ENCODE measurements at regions not wholly inside any gene's neighbourhood (a gene's known extent, or its start where the extent isn't known, plus 50 kb on each side); places are given as distances from the start of the nearest gene placed in this dataset.

DNA sequence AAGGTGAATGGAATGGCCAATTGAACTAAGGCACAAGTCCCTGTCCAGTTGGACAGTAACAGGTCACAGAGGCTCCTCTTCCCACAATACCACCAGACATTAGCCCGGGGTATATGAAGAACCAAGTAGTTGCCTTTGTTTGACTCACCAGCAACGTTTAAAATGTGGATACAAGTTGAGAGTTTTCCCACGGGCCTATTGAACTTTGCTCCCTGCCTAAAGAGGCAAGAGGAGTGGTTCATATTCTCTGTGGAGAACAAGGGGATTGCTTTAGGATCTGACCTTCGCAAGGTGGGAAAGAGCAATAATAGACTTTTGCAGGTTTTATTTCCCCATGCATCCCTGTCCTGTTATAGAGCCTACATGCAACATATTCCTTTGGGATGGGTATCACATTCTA is 177.2 kb downstream of the POU4F1 start:
- DNase-seq (ENCODE audit: low spot score): no peak

DNA sequence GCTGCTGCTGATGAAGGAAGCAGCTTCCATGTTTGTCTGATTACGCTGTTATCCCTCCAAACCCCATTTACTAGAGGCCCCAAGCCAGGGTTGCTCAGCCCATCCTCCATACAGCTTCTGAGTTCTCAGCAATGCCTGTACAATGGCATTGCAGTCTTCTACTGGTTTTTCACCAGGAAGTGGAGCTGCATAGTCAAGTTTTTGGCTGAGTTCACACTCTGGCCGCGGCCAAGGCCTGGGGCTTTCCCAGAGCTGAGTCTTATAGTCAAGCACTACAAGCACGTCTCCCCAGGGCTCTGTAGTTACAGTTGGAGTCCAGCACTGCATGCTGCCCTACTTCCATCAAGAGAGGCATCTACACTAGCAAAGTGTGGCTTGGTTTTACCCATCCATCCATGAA is 182.5 kb downstream of the POU4F1 start:
- DNase-seq (ENCODE audit: low spot score): no peak

DNA sequence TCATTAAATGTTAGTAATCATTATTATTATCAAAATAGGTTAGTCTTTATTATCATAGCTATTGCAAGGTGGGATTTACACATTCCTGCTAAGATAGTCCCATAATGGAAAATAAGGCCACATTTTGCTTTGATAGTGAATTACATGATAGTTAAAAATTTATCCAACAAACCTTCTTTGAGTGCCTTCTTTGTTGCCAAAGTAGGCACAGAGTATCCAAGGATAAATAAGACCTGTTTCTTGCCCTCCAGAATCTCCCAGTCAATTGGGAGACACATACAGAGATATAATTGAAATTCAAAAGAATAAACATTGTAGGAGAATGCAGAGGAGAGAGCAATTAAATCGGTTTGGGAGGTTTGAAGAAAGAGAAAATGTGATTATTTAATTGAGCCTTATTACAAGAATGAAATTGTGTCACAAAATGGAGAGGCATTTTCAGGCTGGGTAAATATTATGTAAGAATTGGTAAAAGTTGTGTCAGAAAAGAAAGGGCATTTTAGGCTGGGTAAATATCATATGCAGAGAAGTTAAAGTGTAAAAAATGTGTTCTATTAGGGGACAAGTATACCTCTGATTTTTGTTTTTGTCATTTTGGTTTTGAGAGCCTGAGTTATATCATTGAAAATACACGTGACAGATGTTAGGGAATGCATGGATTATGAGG is 189.3 kb downstream of the POU4F1 start:
- DNase-seq (ENCODE audit: low spot score): no peak

DNA sequence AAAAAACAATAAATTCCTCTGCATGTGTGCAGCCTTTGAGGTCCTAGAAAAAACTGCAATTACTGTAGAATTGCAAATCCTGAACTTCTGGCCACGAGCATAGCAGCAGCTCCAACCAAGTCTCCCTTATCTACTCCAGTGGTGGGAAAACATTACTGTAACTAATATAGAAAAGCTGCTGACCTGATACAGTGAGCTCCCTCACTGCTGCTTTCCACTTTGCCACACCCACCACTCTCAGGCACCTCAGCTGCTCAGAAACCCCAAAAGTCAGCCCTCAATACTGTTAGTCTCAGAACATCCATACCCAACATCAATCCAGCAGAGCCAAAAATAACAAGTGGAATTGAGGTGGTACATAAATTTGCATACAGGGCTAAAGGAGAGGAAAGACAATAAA is 192.5 kb downstream of the POU4F1 start:
- no peak for DNase-seq (ENCODE audit: low spot score)

DNA sequence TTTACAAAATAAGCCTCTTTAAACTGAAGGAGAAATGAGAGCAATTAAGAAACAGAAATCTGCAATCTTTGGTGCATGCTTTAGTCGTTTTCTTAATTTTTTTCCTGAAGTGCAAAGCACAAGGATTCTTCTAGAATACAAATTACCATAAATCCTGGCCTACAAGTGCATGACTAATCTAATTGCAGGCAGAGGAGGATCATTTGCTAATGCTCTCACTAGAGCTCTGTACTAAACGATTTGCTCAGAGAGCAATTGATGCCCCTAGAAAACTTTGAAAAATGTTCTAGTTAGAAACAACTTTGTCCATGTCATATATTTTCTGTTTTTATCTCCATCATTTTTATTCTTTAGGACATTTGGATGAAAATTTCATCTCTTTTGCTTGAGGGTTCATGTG is 193.2 kb downstream of the POU4F1 start:
- no peak for DNase-seq (ENCODE audit: low spot score)

DNA sequence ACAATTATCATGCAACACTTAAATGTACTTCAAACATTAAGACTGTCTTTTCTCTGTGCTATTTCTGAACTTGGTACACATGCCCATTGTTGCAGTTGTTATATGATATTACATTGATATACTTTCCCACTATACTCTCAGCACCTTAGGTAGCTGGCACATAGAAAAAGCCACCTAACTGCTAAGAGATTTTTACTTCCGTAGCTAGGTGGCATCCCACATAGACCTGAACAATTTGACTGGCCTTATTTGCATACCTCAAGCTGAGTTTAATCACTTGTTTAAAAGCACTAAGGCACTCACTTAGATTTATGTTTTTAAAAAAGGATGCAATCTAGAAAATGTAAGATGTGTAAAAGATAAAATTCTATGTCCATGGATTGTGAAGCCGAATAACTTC is 194.2 kb downstream of the POU4F1 start:
- DNase-seq (ENCODE audit: low spot score): peak; percentile 2

DNA sequence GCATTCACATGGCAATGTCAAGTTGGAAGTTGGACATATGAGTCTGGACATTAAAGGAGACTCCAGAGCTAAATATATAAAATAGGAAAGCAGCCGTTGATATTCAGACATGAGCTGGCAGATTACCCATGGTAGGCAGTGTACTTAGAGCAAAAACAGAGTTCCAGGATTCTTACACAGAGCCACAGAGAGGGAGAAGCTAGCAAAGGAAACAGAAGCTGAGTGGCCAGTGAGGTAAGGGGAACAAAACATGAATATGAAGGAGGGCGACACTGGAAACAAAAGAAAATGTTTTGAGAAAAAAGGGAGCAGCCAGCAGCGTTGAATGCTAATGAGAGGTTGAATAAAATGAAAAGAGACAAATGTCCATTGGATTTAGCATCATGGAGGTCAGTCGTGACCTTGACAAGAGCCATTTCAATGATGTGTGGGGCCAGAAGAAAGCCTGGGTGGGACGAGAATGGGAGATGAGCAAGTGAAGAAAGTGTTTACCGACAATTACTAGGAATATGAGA is 198.4 kb downstream of the POU4F1 start:
- no peak for DNase-seq (ENCODE audit: low spot score)

DNA sequence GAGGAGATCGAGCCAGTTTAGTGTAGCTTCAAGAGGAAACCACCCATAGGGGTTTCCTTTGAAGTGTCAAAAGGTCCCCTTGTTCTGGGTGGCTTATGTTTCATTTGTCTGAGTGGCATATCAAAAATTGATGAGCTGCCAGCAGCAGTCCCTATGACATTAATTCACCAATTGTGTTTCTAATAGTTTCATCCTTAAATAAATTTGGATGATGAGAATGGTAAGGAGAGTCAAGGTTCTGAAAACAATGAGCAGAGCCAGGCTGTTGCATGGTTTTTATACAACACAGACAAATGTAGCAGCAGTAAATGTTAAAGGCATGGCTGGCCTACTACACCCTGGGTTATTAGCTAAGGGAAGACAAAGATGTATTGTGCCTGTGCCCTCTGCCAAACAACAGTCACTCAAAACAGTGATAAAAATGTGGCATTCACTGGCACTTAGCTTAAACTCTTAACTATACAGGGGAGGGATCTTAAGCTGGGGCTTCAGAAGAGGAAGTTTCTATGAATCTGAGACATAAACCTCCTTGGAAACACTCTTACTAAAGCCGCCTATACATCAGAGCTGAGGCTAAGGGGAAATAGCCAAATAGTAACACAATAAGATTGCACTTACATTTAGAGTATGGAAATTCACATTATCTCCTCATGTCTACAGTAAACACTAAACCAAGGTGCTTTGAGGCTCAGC is 200.5 kb downstream of the POU4F1 start:
- DNase-seq (ENCODE audit: low spot score): no peak

DNA sequence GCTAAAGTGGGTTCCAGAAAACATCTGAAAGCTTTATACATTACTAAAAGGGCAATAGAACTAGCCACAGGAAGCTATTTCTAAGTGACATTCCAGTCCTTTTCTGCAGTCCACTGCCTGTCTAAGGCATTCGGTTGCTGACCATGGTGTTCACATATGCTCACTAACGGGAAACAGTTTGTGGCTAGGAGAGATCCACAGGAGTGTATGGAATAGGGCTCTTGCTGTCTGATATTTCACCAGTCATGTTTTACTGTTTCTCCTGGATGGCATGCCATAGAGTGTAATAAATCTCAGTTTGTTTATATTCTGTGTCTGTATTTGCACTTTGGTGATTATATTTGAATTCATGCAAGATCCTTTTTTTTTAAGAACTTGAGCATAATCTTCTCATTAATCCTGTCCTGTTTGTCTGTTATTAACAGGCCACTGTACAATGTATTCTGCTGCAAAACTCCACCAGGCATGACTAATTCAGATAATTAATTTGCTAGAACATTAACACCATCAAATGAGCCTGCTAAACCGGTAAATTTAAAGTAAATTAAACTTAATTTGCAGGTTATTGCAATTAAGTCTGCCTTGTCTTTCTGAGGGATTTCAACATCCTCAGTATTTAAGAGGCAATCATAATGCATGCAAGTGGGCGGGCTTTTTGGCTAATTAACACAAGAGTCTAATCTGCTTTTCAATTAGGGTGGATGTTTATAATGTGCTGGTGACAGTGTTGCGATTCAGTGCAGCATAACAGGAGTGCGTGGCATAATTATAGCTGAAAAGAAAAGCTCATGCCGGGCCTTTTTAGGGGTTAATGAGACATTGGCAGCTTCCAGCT is 201.3 kb downstream of the POU4F1 start:
- DNase-seq (ENCODE audit: low spot score): no peak

DNA sequence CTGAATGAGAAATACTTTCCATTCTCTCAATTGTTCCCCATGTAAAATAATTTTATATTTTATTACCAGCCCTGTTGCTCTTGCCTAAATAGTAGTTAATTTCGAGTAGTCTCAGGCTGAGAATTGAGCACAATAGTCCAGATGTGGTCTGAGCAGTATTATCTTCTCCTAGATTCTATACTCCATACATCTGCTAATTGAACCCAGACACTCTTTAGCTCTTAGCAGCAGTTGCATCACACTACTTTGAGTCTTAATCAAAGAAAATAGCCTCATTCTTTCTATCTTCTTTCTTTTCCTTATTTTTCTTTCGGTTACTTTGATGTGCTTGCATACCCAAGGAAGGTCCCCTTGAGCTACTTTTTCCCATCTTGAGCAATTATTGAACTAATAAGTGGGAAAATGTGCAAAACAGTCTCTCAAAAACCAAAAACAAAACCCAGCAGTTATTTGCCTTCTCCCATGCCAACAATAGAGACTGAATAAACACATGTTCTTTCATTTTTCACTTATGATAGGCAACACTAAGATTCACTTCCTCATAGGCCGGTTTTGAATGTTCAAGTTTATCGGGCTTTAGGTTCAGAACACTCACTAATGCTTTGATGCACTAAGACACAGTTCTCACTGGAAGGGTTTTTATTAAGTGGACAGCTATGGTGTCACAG is 204.5 kb downstream of the POU4F1 start:
- DNase-seq (ENCODE audit: low spot score): no peak

DNA sequence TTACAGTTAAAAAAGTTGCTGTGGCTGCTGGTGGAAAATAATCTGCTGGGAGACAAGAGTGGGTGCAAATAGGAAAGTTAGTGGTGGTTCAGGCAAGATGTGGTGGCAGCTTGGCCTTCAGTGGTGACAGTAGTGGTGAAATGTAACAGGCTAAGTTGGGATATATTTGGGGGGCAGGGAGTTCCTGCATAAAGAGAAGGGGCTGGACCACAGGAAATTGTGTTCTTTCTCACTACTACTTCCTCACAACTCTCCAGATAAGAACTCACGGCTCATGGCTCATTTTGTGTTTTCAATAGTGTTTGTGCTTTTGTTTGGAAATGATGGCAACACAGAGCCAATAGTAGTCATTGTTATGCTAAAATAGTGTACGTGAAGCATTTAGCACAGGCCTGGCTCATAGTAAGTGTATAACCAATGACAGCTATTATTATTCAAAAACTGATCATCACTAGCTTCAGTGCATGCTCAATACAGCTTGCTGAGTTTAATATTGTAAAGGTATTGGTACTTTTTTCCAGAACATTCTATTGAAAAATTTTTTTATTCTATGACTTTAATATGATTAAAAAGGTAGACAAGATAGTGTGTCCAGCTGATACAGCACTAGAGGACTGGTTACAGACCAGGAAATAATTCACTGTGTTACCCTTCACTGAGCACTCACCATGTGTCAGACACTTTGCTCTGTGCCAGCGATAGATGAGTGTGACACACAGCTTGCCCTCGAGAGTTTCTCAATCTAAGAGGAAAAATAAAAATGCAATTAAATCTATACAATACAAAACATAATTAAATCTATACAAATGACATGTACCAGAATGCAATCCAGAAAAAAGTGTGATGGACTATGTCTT is 209.8 kb downstream of the POU4F1 start:
- no peak for DNase-seq (ENCODE audit: low spot score)

DNA sequence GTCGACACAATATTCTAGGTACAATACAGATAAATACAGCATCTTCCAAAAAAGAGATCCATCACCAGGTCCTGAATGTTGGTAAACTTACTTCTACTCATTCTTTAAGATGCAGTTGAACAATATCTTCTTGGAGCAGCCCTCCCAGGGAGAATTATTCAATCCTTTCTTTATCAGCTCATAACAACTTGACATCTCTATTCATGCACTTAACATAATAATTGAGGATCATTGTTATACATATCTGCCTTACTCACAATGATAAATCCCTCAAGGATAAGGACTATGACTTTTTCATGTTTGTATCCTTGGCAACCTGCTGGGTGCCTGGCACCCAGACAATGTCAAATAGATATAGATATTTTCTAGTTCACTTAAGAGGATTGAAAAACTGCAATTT is 219.5 kb downstream of the POU4F1 start:
- no peak for DNase-seq (ENCODE audit: low spot score)

DNA sequence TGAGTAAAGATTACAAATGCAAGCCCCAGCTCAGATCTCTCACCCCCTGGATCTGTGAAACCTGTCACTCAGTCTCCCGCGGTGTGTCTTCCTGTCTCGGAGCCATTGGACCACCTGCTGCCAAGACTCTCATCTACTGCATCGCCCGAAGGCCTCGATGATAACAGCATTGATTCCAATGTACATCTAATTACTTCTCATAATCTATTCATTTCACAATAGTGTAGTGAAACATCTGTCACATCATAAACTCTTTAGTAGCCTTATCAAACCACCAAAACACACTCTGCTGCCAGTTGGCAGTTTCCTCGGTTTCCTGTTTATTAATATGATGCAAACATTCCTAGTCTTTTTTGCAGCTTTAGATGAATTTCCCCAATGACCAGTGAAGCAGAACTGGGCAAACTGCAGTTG is 220.3 kb downstream of the POU4F1 start:
- no peak for DNase-seq (ENCODE audit: low spot score)

DNA sequence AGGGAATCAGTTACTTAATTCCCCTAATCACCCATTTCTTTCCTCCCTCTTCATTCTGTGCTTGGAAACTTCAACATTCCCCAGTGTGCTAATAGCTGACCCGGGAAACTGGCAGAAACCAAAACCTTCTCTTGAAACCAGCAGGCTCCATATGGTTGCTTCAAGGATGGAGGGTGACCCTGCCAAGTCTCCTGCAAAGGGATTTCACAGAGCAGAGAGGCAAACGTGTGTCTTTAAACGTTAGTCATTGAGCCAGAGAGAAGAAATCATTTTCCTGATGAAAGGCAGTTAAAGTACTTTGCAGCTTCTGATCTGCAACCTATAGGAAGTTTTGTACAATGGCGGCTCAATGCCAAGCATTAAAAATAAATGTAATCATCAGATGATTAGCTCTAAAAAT is 220.9 kb downstream of the POU4F1 start:
- no peak for DNase-seq (ENCODE audit: low spot score)

DNA sequence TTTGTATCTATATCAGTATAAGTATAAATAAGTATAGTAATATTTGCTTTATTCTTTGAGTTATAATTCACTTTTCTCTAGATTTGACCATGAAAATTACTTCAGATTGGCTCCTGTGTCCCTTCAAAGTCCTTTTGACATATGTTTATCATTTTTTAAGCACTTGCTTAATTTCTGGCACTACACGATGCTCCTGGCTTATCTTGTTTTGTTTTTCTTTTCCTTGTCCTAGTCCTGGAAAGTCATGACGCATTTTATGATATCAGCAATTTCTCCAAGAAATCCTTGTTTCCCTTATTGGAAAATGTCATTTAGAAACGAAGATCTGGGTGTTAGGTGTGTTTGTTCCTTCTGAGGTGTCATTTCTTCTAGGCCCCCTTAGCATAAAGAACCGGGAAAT is 226.5 kb downstream of the POU4F1 start:
- no peak for DNase-seq (ENCODE audit: low spot score)

DNA sequence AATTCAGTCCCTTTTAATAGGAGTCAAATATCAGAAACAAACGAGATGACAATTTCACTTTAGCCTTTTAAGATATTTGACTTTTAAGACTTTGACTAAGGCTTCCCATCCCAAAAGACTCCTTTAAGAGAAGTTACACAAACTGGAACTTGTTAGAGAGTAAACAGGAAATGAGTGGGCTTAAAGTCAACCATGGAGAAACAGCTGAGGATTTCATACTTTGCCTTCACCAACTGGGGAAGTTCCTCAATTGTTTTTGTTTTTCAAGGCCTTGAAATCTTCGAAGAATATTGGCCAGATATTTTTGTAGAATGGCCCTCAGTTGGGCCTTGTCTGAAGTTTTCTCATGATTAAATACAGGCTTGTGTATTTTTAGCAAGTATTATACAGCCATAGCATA is 227.3 kb downstream of the POU4F1 start:
- DNase-seq (ENCODE audit: low spot score): no peak

DNA sequence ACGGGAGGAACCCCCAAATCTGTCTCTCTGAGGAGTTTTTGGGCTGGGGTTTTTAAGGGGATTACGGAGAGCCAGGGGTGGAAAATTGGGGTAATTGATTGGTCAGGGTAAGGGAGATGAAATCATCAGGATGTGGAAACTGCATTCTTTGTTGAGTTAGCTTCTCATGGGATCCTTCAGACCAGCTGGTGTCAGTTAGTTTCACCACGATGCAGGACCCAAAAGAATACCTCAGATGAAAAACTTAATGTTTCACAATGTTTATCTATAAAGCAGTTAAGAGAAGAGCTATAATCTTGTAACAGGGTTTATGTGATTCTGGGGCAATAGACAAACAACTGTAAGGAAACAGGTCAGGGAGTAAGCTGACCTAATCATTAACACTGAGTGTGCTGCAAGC is 230.8 kb downstream of the POU4F1 start:
- no peak for DNase-seq (ENCODE audit: low spot score)

DNA sequence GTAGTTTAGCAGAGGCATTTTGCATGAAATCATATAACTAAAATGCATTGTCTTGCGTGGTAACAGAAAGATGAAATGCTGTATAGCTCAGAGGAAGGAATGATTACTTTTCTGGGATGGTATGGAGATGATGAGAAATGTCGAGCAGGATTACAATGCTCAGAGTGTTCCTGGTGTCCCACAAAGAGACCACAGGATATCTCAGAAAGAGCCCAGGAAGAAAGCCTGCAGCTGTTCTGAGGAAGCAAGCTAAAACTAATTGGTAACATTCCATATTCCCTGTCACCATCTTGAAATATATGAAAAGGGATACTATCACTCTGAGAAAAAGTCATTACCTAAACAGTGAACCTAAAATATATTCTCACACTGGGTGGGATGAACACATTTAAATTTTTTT is 233.1 kb downstream of the POU4F1 start:
- DNase-seq (ENCODE audit: low spot score): no peak

DNA sequence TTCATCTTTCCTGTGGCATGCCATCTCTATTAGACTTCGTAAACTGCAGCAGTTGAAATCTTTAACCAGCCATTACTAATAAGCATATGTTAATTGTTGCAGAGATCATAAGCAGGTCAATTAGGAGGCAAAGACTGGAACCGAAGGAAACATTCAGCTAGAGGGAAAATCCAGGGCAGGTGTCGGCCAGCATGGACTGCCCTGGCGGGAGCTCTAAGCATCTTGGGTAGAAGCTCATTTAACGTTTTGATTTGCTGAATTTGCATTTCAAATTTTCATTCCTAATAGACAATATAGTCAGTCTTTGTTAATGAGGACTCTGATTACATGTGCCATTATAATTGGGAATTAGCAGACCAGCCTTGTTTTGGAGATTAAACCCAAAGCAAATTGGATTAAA is 238.6 kb downstream of the POU4F1 start:
- no peak for DNase-seq (ENCODE audit: low spot score)

DNA sequence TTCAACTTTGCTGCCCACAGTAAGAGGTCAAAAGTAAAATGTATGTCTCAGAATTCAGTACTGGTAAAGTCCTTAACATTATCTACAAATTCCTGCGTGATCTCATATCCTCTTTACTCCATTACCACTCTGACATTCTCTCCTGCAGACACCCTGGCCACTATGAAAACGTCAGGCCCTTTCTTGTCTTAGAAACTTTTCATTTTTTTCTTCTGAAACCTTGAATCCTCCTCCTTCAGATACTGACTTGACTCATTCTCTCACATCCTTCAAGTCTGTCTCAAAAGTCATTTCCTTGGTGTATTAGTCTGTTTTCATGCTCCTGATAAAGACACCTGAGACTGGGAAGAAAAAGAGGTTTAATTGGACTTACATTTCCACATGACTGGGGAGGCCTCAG is 262.3 kb downstream of the POU4F1 start:
- DNase-seq (ENCODE audit: low spot score): no peak

DNA sequence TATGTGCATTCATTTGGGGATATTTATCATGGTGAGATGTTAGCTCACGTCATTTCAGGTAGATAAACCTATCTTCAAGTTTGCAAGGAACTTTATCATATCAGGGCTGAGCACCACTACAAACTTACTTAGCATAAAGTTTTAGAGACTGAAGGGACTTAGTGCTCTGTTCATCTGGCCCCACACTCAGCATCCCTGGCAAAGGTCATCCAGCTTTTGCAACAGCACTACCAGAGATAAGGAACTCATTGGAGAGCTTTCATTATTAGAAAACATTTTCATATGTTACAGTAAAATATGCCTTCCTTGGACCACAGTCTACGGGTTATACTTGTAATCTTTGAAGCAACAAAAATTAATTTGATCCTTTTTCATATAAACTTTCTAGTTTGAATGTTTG is 263.4 kb downstream of the POU4F1 start:
- DNase-seq (ENCODE audit: low spot score): no peak

DNA sequence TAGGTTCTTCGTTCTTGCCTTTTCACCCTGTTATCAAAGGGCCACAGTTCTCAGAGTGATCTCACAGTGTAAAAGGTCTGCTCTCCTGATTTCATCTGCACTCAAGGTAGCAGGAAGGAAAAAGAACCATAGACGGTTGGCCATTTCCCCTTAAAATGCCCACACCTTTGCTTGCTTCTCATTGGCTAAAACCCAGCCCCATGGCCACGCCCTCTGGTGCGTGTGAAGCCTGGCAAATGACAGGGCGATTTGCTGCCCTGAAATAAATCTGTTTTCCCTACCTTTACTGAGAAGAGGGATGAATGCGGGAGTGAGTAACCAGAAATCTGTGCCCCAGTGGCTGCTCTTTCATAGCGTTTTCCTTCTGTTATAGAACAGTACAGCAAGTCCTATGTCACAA is 269.3 kb downstream of the POU4F1 start:
- DNase-seq (ENCODE audit: low spot score): no peak

Measured in SW480 (cell line).